ENCODE measurements at regions not wholly inside any gene's neighbourhood (a gene's known extent, or its start where the extent isn't known, plus 50 kb on each side); places are given as distances from the start of the nearest gene placed in this dataset.

GRCh38 chr3:43966126-43966525, 275.4 kb downstream of the ABHD5 start:
- H3K9ac ChIP-seq (ENCODE audit: control insufficient read depth, extremely low read depth, insufficient read depth, low read length), result no peak overlapping the region
- no peak for FAIRE-seq
- dilution Hi-C loops (cut with MboI; ENCODE audit: extremely low pct_ligation_motif_present, low sequenced_read_pairs), result no loop called here

GRCh38 chr3:43966530-43966929, 275.2 kb upstream of the TOPAZ1 start:
- TF ChIP-seq, protein P1, sequence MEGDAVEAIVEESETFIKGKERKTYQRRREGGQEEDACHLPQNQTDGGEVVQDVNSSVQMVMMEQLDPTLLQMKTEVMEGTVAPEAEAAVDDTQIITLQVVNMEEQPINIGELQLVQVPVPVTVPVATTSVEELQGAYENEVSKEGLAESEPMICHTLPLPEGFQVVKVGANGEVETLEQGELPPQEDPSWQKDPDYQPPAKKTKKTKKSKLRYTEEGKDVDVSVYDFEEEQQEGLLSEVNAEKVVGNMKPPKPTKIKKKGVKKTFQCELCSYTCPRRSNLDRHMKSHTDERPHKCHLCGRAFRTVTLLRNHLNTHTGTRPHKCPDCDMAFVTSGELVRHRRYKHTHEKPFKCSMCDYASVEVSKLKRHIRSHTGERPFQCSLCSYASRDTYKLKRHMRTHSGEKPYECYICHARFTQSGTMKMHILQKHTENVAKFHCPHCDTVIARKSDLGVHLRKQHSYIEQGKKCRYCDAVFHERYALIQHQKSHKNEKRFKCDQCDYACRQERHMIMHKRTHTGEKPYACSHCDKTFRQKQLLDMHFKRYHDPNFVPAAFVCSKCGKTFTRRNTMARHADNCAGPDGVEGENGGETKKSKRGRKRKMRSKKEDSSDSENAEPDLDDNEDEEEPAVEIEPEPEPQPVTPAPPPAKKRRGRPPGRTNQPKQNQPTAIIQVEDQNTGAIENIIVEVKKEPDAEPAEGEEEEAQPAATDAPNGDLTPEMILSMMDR (optimal IDR thresholded peaks at IDR 0.05 in 1 of 3, IDR thresholded peaks at IDR 0.05 in 1 of 3, conservative IDR thresholded peaks at IDR 0.05 in 1 of 3; ENCODE audit: extremely low read depth in 1 of 3, insufficient read depth in 2 of 3, low read length in 3 of 3), result no peak
- TF ChIP-seq EZH2 (IDR thresholded peaks at IDR 0.05; ENCODE audit: low read length), result no peak
- H3K9me3 ChIP-seq (ENCODE audit: control insufficient read depth, low read depth, low read length), result no peaks in the 10 kb centered on the region
- no peaks in the 10 kb centered on the region for H3K79me2 ChIP-seq (ENCODE audit: control insufficient read depth, insufficient read depth, low read length)
- no peaks in the 10 kb centered on the region for H3K36me3 ChIP-seq (ENCODE audit: control insufficient read depth in 2 of 2, extremely low read depth in 1 of 2, insufficient read depth in 2 of 2, low read length in 2 of 2)
- no peaks in the 10 kb centered on the region for H3K9me1 ChIP-seq (ENCODE audit: control insufficient read depth, extremely low read depth, insufficient read depth, low read length)
- H2AFZ ChIP-seq (ENCODE audit: control insufficient read depth, low read length), result no peak overlapping the region
- dilution Hi-C loops (cut with MboI; ENCODE audit: extremely low pct_ligation_motif_present, low sequenced_read_pairs), result no loop called here
- H3K27me3 ChIP-seq (ENCODE audit: control insufficient read depth, extremely low read depth, insufficient read depth, low read length), result peaks cover 14% of the 10 kb centered on the region
- no peak for DNase-seq (ENCODE audit: low read depth, low spot score)
- H3K4me2 ChIP-seq (ENCODE audit: control insufficient read depth, extremely low read depth, insufficient read depth, low read depth, low read length), result no peak overlapping the region
- H3K27ac ChIP-seq (ENCODE audit: control insufficient read depth, insufficient read depth, low read length), result no peak overlapping the region
- no peaks in the 10 kb centered on the region for H3K4me1 ChIP-seq (ENCODE audit: control insufficient read depth, extremely low read depth, insufficient read depth, low read length)
- H3K4me3 ChIP-seq (ENCODE audit: control insufficient read depth in 2 of 3, extremely low read depth in 1 of 3, insufficient read depth in 2 of 3, low read depth in 1 of 3, low read length in 3 of 3), result no peak overlapping the region
- FAIRE-seq, result no peak
- H4K20me1 ChIP-seq (ENCODE audit: control insufficient read depth, extremely low read depth, insufficient read depth, low read length), result no peaks in the 10 kb centered on the region
- no peak overlapping the region for H3K9ac ChIP-seq (ENCODE audit: control insufficient read depth, extremely low read depth, insufficient read depth, low read length)

More at GRCh38 chr3:43966126-43966525, 275.4 kb downstream of the ABHD5 start:
- H3K4me3 ChIP-seq (ENCODE audit: control insufficient read depth in 2 of 3, extremely low read depth in 1 of 3, insufficient read depth in 2 of 3, low read depth in 1 of 3, low read length in 3 of 3), result no peak overlapping the region
- no peaks in the 10 kb centered on the region for H3K79me2 ChIP-seq (ENCODE audit: control insufficient read depth, insufficient read depth, low read length)
- H3K9me1 ChIP-seq (ENCODE audit: control insufficient read depth, extremely low read depth, insufficient read depth, low read length), result no peaks in the 10 kb centered on the region
- H4K20me1 ChIP-seq (ENCODE audit: control insufficient read depth, extremely low read depth, insufficient read depth, low read length), result no peaks in the 10 kb centered on the region
- no peak overlapping the region for H3K27ac ChIP-seq (ENCODE audit: control insufficient read depth, insufficient read depth, low read length)
- TF ChIP-seq, protein P1 (optimal IDR thresholded peaks at IDR 0.05 in 1 of 3, IDR thresholded peaks at IDR 0.05 in 1 of 3, conservative IDR thresholded peaks at IDR 0.05 in 1 of 3; ENCODE audit: extremely low read depth in 1 of 3, insufficient read depth in 2 of 3, low read length in 3 of 3), result no peak
- no peak for TF ChIP-seq EZH2 (IDR thresholded peaks at IDR 0.05; ENCODE audit: low read length)
- DNase-seq (ENCODE audit: low read depth, low spot score), result no peak
- no peaks in the 10 kb centered on the region for H3K36me3 ChIP-seq (ENCODE audit: control insufficient read depth in 2 of 2, extremely low read depth in 1 of 2, insufficient read depth in 2 of 2, low read length in 2 of 2)
- H2AFZ ChIP-seq (ENCODE audit: control insufficient read depth, low read length), result no peak overlapping the region
- H3K4me1 ChIP-seq (ENCODE audit: control insufficient read depth, extremely low read depth, insufficient read depth, low read length), result no peaks in the 10 kb centered on the region
- no peak overlapping the region for H3K4me2 ChIP-seq (ENCODE audit: control insufficient read depth, extremely low read depth, insufficient read depth, low read depth, low read length)
- peaks cover 14% of the 10 kb centered on the region for H3K27me3 ChIP-seq (ENCODE audit: control insufficient read depth, extremely low read depth, insufficient read depth, low read length)
- no peaks in the 10 kb centered on the region for H3K9me3 ChIP-seq (ENCODE audit: control insufficient read depth, low read depth, low read length)

Data from keratinocyte (primary cell).